CD4-positive, alpha-beta T cell treated with Interleukin-17A for 4 hours (primary cell): ENCODE measurements at regions not wholly inside any gene's neighbourhood (a gene's known extent, or its start where the extent isn't known, plus 50 kb on each side); places are given as distances from the start of the nearest gene placed in this dataset.
"Not testable (repeated sequence)": the region's sequence is repeated elsewhere in the genome, so short reads cannot be mapped to it uniquely, and the experiment has no call there.

Experiments used
- DNase-seq: peaks from one replicate; pipeline ENCODE4 v3.0.0-alpha.2; 2020; ENCODE audit warnings: mixed read lengths

DNA sequence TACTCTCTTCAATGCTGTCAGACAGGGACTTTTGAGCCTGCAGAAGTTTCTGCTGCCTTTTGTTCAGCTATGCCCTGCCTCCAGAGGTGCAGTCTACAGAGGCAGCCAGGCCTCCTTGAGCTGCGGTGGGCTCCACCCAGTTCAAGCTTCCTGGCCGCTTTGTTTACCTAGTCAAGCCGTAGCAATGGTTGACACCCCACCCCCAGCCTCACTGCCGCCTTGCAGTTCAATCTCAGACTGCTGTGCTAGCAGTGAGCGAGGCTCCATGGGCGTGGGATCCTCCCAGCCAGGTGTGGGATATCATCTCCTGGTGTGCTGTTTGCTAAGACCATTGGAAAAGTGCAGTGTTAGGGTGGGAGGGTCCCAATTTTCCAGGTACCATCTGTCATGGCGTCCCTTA lies 506.1 kb upstream of the FLRT2 start:
- DNase-seq: not testable (repeated sequence)

- DNase-seq: no peak
Observed at GRCh38 chr14:85024931-85025330, 505.0 kb upstream of the FLRT2 start.

- DNase-seq: no peak
Observed at GRCh38 chr14:85027681-85028370, 502.1 kb upstream of the FLRT2 start.

- no peak for DNase-seq
Observed at GRCh38 chr14:85037411-85037810, 492.5 kb upstream of the FLRT2 start.

- DNase-seq: no peak
Observed at GRCh38 chr14:85038526-85039352, 491.2 kb upstream of the FLRT2 start.

DNA sequence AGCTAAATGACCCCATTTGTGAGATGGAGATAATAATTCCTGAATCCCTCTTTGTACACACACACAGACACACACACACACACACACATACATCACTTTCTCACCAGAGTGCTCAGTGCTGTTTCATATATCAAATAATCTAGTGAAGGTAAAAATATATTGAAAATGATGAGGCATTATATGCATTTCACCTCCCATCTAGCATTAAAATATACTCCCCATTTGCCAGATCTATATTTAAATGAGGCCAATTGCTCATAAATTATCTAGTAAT lies 490.7 kb upstream of the FLRT2 start:
- no peak for DNase-seq

DNA sequence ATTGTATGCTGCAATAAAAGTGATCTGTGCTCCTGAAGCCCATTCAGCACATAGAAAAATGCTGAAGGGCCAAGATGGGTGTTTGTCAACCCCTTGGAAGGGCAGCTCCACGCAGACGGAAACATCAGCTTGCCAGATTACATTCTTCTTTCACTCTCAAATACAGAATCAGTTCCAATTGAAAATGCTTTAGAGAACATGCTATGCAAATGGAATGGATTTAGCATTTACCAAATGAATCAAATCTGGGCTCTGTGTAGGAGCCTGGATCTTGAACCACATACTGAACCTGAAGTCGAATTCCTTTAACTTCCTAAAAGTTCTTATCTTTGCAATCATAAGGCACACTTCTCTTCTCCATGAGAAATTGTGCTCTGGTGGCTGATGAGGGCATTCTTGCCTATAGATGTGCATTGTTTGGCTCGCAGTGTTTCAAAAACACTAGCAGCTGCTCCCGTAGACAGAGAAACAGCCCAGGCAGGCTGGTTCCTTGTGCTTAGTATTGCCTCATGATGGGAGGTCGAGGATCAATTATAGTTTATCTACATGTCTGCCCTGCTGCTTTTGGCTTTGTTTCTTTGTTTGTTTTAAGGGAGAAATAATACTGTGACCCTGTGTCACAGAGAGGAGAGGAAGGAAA lies 489.8 kb upstream of the FLRT2 start:
- DNase-seq: no peak

DNA sequence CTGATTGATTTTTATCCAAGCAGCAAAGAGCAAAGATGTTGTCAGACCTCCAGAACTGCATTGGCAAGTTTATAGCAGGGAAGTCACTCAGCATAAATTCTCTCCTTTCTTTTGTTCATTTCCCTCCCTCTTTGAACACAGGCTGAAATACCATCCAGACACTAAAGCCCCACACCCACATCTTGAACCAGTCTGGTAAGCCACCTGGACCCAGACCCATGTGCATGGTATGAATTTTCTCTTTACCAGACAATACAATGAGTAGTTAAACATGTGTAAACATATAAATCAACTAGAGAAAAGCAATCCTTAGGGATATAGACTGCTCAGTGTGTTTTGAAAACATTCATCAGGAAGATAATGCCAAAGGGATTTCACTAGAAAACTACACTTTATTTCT lies 488.3 kb upstream of the FLRT2 start:
- DNase-seq: no peak

DNA sequence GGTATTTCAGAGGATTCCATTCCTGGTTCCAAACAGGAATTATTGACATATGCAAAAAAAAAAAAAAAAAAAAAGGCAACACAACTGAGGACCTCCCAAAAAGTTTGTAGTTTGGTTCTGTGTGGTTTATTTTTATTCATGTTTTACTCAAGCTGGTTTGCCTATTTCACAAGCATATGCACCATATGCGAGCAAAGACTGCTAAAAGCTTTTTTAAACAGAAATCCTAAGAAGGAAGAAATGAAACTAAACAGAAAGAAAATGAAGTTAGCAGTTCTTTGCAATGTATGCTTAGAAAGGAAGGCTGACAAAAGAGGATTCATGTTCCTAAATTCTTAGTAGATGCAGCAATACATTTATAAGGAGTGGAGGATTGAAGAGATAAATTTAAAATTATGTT lies 487.6 kb upstream of the FLRT2 start:
- no peak for DNase-seq

DNA sequence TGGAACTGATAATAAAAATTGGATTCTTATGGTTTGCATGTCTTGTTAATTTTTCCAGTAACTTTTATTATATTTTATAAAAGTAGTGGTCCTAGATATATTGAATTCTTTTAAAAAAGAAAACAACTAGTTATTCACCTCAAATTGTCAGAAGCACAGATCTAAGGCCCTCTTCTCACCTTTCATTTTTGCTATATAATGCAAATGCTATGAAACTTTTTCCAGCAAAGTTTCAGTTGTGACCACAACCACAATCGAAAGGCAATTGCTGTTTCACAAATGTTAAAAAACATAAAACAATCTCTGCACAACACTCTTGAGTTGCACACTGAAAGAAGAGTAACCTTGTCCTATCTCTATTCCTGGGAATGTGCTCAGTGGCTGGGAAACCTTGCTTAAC lies 479.8 kb upstream of the FLRT2 start:
- no peak for DNase-seq

DNA sequence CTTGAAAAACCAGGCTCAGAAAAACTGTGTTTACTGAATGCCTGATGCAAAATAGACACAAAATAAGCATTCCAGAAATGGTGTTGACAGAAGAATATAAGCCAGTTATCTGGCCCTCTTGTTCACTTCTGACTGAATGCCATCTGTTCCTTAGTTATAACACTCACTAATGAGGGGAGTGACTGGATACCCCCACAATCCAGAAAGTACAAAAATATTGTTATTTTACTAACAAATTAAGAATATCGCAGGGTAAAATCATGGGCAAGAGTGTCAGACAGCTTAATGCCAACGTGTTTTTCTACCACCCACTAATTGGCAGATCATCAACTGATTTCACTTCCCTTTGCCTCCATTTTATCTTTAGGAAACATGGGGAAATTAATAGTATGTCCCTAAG lies 477.3 kb upstream of the FLRT2 start:
- no peak for DNase-seq

- no peak for DNase-seq
Observed at GRCh38 chr14:85054178-85054577, 475.8 kb upstream of the FLRT2 start.

DNA sequence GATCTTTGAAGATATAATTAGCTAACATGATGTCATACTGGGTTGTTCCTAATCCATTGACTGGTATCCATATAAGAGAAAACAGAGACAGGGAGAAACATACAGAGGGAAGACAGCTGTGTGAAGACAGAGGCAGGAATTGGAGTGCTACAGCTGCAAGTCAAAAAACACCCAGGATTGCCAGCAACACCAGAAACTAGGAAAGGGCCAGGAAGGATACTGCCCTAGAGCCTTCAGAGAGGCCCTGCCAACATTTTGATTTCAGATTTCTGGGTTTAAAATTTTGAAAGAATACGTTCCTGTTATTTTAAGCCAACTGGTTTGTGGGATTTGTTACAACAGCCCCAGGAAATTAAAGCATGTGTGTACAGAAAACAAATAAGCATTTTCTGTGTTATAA lies 473.7 kb upstream of the FLRT2 start:
- no peak for DNase-seq

- no peak for DNase-seq
Observed at GRCh38 chr14:85057221-85057620, 472.7 kb upstream of the FLRT2 start.

DNA sequence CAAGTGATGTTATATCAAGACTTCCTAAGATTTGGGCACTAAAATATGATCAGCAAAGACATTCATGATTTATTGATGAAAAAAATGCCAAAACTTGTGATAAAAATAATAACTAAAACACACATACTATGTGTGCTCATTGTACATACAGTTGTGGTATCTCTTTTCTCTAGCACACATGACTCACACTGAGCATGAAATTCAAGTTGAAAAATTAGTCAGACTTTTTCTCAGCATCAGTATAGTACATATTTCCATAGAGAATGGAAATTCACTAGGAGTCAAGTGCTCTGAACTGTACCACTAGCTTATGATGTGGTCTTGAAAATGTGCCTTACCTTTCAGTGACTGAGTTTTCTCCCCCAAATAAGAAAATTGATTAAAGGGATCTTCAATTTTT lies 471.8 kb upstream of the FLRT2 start:
- DNase-seq: no peak

GRCh38 chr14:85060121-85060520 lies 469.8 kb upstream of the FLRT2 start:
- no peak for DNase-seq

DNA sequence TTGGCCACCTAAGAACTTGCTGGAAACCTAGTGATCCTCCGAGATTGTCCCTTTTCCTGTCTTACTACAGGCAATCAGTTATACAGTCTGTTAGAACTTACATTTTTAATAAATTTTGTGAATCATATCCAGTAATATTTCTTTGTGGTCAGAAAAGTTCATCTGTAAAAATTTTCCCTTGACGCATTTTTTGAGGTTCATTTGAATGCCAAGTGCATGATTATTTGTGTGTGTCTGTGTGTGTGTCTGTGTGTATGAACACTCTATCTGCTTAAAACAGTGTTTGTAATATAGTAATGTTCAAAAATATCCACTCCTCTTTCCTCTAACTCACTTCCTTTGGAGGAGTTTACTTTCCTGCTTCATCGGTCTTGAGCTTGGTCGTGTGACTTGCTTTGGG lies 468.7 kb upstream of the FLRT2 start:
- DNase-seq: no peak

GRCh38 chr14:85063747-85064146 lies 466.2 kb upstream of the FLRT2 start:
- DNase-seq: no peak

GRCh38 chr14:85071447-85071846 lies 458.5 kb upstream of the FLRT2 start:
- no peak for DNase-seq

- DNase-seq: no peak
Observed at GRCh38 chr14:85074955-85075354, 455.0 kb upstream of the FLRT2 start.

GRCh38 chr14:85075694-85076476 lies 454.1 kb upstream of the FLRT2 start:
- no peak for DNase-seq

DNA sequence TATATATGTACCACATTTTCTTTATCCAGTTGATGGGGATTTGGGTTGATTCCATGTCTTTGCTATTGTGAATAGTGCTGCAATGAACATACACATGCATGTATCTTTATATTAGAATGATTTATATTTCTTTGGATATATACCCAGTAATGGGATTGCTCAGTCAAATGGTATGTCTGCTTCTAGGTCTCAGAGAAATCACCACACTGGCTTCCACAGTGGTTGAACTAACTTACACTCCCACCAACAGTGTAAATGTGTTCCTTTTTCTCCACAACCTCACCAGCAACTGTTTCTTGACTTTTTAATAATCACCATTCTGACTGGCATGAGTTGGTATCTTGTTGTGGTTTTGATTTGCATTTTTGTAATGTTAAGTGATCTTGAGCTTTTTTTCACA lies 452.2 kb upstream of the FLRT2 start:
- not testable (repeated sequence) for DNase-seq
